ENCODE measurements at regions not wholly inside any gene's neighbourhood (a gene's known extent, or its start where the extent isn't known, plus 50 kb on each side); places are given as distances from the start of the nearest gene placed in this dataset.

DNA sequence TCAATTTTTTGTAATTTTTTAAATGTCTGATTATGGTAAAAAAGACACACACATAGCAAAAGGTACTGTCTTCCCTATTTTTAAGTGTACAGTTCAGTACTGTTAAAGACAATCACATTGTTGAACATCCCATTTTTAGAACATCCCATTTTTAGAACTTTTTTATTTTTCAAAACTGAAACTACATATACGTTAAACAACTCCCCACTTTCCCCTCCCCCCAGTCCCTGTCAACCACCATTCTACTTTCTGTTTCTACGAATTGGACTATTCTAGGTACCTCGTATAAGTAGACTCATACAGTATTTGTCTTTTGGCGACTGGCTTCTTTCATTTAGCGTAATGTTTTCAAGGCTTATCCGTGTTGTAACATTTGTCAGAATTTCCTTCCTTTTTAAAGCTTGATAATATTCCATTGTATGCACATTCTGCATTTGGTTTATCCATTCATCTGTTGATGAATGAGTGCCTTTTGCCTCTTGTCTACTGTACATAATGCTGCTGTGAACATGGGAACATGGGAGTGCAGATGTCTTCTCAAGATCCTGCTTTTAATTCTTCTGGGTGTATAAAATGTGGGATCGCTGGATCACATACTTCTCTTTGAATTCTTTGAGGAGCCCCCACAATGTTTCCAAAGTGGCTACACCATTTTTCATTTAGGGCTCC, 154.0 kb downstream of the PIK3R1 start:
- no peak for TF ChIP-seq POLR2A (IDR thresholded peaks at IDR 0.05)
- TF ChIP-seq, protein P1, sequence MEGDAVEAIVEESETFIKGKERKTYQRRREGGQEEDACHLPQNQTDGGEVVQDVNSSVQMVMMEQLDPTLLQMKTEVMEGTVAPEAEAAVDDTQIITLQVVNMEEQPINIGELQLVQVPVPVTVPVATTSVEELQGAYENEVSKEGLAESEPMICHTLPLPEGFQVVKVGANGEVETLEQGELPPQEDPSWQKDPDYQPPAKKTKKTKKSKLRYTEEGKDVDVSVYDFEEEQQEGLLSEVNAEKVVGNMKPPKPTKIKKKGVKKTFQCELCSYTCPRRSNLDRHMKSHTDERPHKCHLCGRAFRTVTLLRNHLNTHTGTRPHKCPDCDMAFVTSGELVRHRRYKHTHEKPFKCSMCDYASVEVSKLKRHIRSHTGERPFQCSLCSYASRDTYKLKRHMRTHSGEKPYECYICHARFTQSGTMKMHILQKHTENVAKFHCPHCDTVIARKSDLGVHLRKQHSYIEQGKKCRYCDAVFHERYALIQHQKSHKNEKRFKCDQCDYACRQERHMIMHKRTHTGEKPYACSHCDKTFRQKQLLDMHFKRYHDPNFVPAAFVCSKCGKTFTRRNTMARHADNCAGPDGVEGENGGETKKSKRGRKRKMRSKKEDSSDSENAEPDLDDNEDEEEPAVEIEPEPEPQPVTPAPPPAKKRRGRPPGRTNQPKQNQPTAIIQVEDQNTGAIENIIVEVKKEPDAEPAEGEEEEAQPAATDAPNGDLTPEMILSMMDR (IDR thresholded peaks at IDR 0.05) = no peak

All from lower leg skin (tissue), 3 donors.